KBM-7 (cell line): ENCODE measurements at regions not wholly inside any gene's neighbourhood (a gene's known extent, or its start where the extent isn't known, plus 50 kb on each side); places are given as distances from the start of the nearest gene placed in this dataset.
"Not testable (repeated sequence)": the region's sequence is repeated elsewhere in the genome, so short reads cannot be mapped to it uniquely, and the experiment has no call there.

Source experiments
- DNase-seq: peaks from one replicate; pipeline ENCODE4 v3.0.0-alpha.2; 2015
- in situ Hi-C: fragments of 300-500 bp; cut with MboI; formaldehyde crosslinking; loops from 2 replicates; pipeline ENCODE4 v1.14.3; 2020; ENCODE audit warnings: low sequenced_read_pairs, low pct_unique_long_range_greater_than_20kb, mixed read lengths

- peak; percentile 29 for DNase-seq
- in situ Hi-C loops, result loop anchor here (25.0 kb wide), 1 partner anchor 363 kb away; the partner anchor contains the start of gene PRR16
Measured at GRCh38 chr5:120098902-120099535, 365.1 kb upstream of the PRR16 start.

GRCh38 chr5:120101771-120102170 lies 362.3 kb upstream of the PRR16 start:
- DNase-seq, result no peak
- in situ Hi-C loops, result no loop called here

- in situ Hi-C loops, result no loop called here
- no peak for DNase-seq
Measured at GRCh38 chr5:120103495-120103894, 360.6 kb upstream of the PRR16 start.

- DNase-seq, result no peak
- in situ Hi-C loops, result no loop called here
Measured at GRCh38 chr5:120106912-120107525, 357.1 kb upstream of the PRR16 start.

- no peak for DNase-seq
- in situ Hi-C loops, result no loop called here
Measured at GRCh38 chr5:120108586-120109248, 355.4 kb upstream of the PRR16 start.

- in situ Hi-C loops, result no loop called here
- DNase-seq, result no peak
Measured at GRCh38 chr5:120122703-120123102, 341.4 kb upstream of the PRR16 start.

GRCh38 chr5:120124031-120124430 lies 340.1 kb upstream of the PRR16 start:
- in situ Hi-C loops, result no loop called here
- no peak for DNase-seq

GRCh38 chr5:120124961-120125360 lies 339.1 kb upstream of the PRR16 start:
- in situ Hi-C loops, result no loop called here
- no peak for DNase-seq

- DNase-seq, in situ Hi-C loops: not testable (repeated sequence)
Measured at GRCh38 chr5:120132347-120132746, 331.8 kb upstream of the PRR16 start.

- in situ Hi-C loops, result no loop called here
Measured at GRCh38 chr5:120134944-120135343, 329.2 kb upstream of the PRR16 start.

GRCh38 chr5:120137582-120137981 lies 326.5 kb upstream of the PRR16 start:
- in situ Hi-C loops, result no loop called here
- DNase-seq, result no peak

More at GRCh38 chr5:120134944-120135343, 329.2 kb upstream of the PRR16 start:
- DNase-seq, result no peak

GRCh38 chr5:120139039-120139438 lies 325.1 kb upstream of the PRR16 start:
- DNase-seq, result peak; percentile 56
- in situ Hi-C loops, result no loop called here

GRCh38 chr5:120140501-120140900 lies 323.6 kb upstream of the PRR16 start:
- peak; percentile 32 for DNase-seq
- in situ Hi-C loops, result no loop called here

GRCh38 chr5:120141076-120141475 lies 323.0 kb upstream of the PRR16 start:
- in situ Hi-C loops, result no loop called here
- DNase-seq, result no peak

GRCh38 chr5:120146787-120147186 lies 317.3 kb upstream of the PRR16 start:
- no peak for DNase-seq
- in situ Hi-C loops, result no loop called here

GRCh38 chr5:120147911-120148310 lies 316.2 kb upstream of the PRR16 start:
- DNase-seq, in situ Hi-C loops: not testable (repeated sequence)

- in situ Hi-C loops, result no loop called here
- DNase-seq, result no peak
Measured at GRCh38 chr5:120150770-120151169, 313.3 kb upstream of the PRR16 start.

- no peak for DNase-seq
- in situ Hi-C loops, result no loop called here
Measured at GRCh38 chr5:120151181-120151580, 312.9 kb upstream of the PRR16 start.

- no peak for DNase-seq
- in situ Hi-C loops, result no loop called here
Measured at GRCh38 chr5:120151825-120152224, 312.3 kb upstream of the PRR16 start.

GRCh38 chr5:120152472-120152871 lies 311.6 kb upstream of the PRR16 start:
- in situ Hi-C loops, result no loop called here
- DNase-seq, result no peak
